DND-41 (cell line): ENCODE measurements at regions not wholly inside any gene's neighbourhood (a gene's known extent, or its start where the extent isn't known, plus 50 kb on each side); places are given as distances from the start of the nearest gene placed in this dataset.
"Not testable (repeated sequence)": the region's sequence is repeated elsewhere in the genome, so short reads cannot be mapped to it uniquely, and the experiment has no call there.

Experiments used
- ATAC-seq: fragments of 200-7000 bp; cut with Tn5 transposase; 3 replicates; pipeline ENCODE4 v1.9.1; 2021; ENCODE audit warnings: low read depth; ENCODE audit not compliant: insufficient read depth
- DNase-seq: peaks from one replicate; pipeline ENCODE4 v3.0.0-alpha.2; 2020
- H2AFZ ChIP-seq: 2 replicates; pipeline ENCODE4 v1.6.0; 2012; ENCODE audit warnings: low read depth, low read length
- H3K27ac ChIP-seq: 2 replicates; pipeline ENCODE4 v1.5.1; 2012; ENCODE audit warnings: low read length, inconsistent platforms
- H3K27me3 ChIP-seq: fragments of 200-600 bp; sonication (generic); 2 replicates; pipeline ENCODE4 v1.6.0; 2012; ENCODE audit warnings: low read length, mild to moderate bottlenecking, inconsistent platforms; ENCODE audit not compliant: insufficient read depth, poor library complexity
- H3K36me3 ChIP-seq: 2 replicates; pipeline ENCODE4 v1.5.1; 2012; ENCODE audit warnings: low read length, inconsistent platforms; ENCODE audit not compliant: insufficient read depth
- H3K4me1 ChIP-seq: 2 replicates; pipeline ENCODE4 v1.5.1; 2012; ENCODE audit warnings: mild to moderate bottlenecking, low read length; ENCODE audit not compliant: insufficient read depth
- H3K4me2 ChIP-seq: 2 replicates; pipeline ENCODE4 v1.6.0; 2012; ENCODE audit warnings: mild to moderate bottlenecking, moderate library complexity, low read length, inconsistent platforms; ENCODE audit not compliant: insufficient read depth
- H3K4me3 ChIP-seq, 2 experiments: fragments of 200-600 bp in 1 of 2; shearing (Covaris generic) in 1 of 2; 2 replicates each; pipeline ENCODE4 v1.5.1; 2012 to 2016; ENCODE audit warnings: inconsistent platforms in 2 of 2, low read length in 2 of 2, mild to moderate bottlenecking in 2 of 2, low read depth in 1 of 2, moderate library complexity in 1 of 2
- H3K79me2 ChIP-seq: 2 replicates; pipeline ENCODE4 v1.6.0; 2012; ENCODE audit warnings: low read length, inconsistent platforms; ENCODE audit not compliant: insufficient read depth
- H3K9ac ChIP-seq: 2 replicates; pipeline ENCODE4 v1.6.0; 2012; ENCODE audit warnings: low read depth, mild to moderate bottlenecking, inconsistent platforms, low read length, moderate library complexity
- H3K9me3 ChIP-seq: 2 replicates; pipeline ENCODE4 v1.5.1; 2012; ENCODE audit warnings: low read length, moderate library complexity, mild to moderate bottlenecking, inconsistent platforms; ENCODE audit not compliant: insufficient read depth, severe bottlenecking
- H4K20me1 ChIP-seq: 2 replicates; pipeline ENCODE4 v1.6.0; 2012; ENCODE audit warnings: low read length; ENCODE audit not compliant: insufficient read depth
- EZH2 ChIP-seq: IDR thresholded peaks from 3 replicates; pipeline ENCODE4 v1.6.1; 2012; ENCODE audit warnings: borderline replicate concordance, low read depth, mild to moderate bottlenecking, moderate library complexity, low read length, inconsistent platforms; ENCODE audit not compliant: severe bottlenecking
- TF ChIP-seq, protein P1 (sequence below): IDR thresholded peaks from 2 replicates; pipeline ENCODE4 v1.5.1; 2012; ENCODE audit warnings: borderline replicate concordance, low read length, moderate library complexity, mild to moderate bottlenecking; ENCODE audit not compliant: poor library complexity, severe bottlenecking; ENCODE audit errors: extremely low read depth

DNA sequence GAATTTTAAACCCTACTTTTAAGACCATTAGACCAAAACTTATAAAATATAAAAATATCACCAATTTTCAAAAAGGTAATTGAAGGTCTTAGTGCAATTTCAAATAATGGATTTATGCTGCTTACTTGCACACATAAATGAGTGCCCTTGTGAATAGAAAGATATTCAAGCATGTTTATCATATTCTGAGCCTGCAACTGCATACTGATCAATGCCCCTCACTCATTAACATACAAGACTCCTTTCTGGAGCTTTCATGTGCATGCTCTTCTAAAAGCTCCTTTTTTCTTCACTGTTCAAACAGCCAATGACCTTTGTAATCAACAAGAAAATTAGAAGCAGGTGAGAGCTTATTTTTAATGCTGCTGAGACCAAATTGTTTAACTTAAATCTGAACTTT, 1139.3 kb downstream of the HACE1 start:
- Histone ChIP-seq H3K27me3 (no peaks in the 10 kb centered on the region), H3K79me2 (no peaks in the 10 kb centered on the region), H3K9ac (no peak overlapping the region), H3K36me3 (no peaks in the 10 kb centered on the region), H2AFZ (no peak overlapping the region), H3K9me3 (no peaks in the 10 kb centered on the region), H3K4me1 (peaks cover 4% of the 10 kb centered on the region; the same call in 1 of the 2 replicates), H3K4me2 (no peak overlapping the region), H3K4me3 (no peak overlapping the region), H4K20me1 (no peaks in the 10 kb centered on the region), H3K27ac (no peak overlapping the region)
- DNase-seq (no peak), ATAC-seq (no peak)
- TF ChIP-seq, protein P1, sequence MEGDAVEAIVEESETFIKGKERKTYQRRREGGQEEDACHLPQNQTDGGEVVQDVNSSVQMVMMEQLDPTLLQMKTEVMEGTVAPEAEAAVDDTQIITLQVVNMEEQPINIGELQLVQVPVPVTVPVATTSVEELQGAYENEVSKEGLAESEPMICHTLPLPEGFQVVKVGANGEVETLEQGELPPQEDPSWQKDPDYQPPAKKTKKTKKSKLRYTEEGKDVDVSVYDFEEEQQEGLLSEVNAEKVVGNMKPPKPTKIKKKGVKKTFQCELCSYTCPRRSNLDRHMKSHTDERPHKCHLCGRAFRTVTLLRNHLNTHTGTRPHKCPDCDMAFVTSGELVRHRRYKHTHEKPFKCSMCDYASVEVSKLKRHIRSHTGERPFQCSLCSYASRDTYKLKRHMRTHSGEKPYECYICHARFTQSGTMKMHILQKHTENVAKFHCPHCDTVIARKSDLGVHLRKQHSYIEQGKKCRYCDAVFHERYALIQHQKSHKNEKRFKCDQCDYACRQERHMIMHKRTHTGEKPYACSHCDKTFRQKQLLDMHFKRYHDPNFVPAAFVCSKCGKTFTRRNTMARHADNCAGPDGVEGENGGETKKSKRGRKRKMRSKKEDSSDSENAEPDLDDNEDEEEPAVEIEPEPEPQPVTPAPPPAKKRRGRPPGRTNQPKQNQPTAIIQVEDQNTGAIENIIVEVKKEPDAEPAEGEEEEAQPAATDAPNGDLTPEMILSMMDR = no peak
- no peak for TF ChIP-seq EZH2

DNA sequence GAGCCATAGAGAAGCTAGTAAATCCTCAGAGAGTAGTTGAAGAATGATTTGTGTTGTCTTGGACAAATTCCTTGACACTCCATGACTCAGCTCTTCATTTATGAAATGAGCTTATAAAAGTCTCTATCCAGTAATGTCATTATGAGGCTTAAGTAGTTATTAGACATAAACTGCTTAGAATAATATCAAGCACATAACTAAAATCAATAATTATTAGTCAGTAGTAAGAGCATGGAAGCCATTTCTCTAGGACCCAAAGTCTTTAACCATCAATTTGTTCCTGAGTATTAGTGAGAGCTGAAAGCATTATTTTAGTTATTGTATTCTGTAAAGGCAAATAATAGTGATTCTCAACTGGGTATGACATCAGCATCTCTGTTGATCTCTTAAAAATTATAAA, 1140.2 kb downstream of the HACE1 start:
- H3K27ac ChIP-seq = no peak overlapping the region

DNA sequence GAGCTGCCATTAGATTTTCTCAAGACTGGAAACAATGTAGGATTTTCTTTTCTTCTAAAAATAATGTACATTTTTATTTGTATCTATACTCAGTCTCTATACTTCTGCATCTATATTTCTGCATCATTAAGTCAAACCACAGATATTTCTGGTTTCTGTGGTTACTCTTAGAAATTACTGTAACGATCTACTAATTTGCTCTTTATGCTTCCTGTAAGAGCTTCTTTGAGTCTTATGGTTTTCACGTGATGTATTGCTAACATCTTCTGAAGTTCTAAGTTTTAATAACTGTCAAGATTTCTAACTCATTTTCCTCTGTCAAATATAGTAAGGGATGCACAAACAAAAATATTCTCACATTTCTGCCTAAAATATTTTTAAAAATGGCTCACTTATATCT, 1144.5 kb downstream of the HACE1 start:
- DNase-seq = no peak
- Histone ChIP-seq H3K4me1 (peaks cover 9% of the 10 kb centered on the region; the same call in 1 of the 2 replicates), H3K9ac (no peak overlapping the region), H3K27me3 (no peaks in the 10 kb centered on the region), H3K27ac (no peak overlapping the region), H3K79me2 (no peaks in the 10 kb centered on the region), H3K36me3 (no peaks in the 10 kb centered on the region), H2AFZ (no peak overlapping the region), H3K9me3 (no peaks in the 10 kb centered on the region), H3K4me2 (no peak overlapping the region), H3K4me3 (no peak overlapping the region), H4K20me1 (no peaks in the 10 kb centered on the region)
- ATAC-seq = no peak; the same call in 1 of the 3 replicates
- no peak for TF ChIP-seq EZH2
- TF ChIP-seq, protein P1 = no peak

More for the DNA sequence above, 1140.2 kb downstream of the HACE1 start:
- no peak for ATAC-seq
- Histone ChIP-seq H3K36me3 (no peaks in the 10 kb centered on the region), H2AFZ (no peak overlapping the region), H3K9me3 (no peaks in the 10 kb centered on the region), H3K4me1 (peaks cover 9% of the 10 kb centered on the region; the same call in 1 of the 2 replicates), H4K20me1 (no peaks in the 10 kb centered on the region), H3K9ac (no peak overlapping the region), H3K27me3 (no peaks in the 10 kb centered on the region), H3K79me2 (no peaks in the 10 kb centered on the region), H3K4me2 (no peak overlapping the region), H3K4me3 (no peak overlapping the region)
- no peak for DNase-seq
- TF ChIP-seq EZH2 = no peak
- TF ChIP-seq, protein P1 = no peak

DNA sequence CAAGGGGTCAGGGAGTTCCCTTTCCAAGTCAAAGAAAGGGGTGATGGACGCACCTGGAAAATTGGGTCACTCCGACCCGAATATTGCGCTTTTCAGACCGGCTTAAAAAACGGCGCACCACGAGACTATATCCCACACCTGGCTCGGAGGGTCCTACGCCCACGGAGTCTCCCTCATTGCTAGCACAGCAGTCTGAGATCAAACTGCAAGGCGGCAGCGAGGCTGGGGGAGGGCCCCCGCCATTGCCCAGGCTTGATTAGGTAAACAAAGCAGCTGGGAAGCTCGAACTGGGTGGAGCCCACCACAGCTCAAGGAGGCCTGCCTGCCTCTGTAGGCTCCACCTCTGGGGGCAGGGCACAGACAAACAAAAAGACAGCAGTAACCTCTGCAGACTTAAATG, 1150.5 kb downstream of the HACE1 start:
- not testable (repeated sequence) for H3K27ac ChIP-seq, H3K36me3 ChIP-seq, H3K9ac ChIP-seq, ATAC-seq, DNase-seq, H4K20me1 ChIP-seq, H3K27me3 ChIP-seq, H2AFZ ChIP-seq, H3K4me2 ChIP-seq, H3K4me3 ChIP-seq, H3K4me1 ChIP-seq, H3K9me3 ChIP-seq, H3K79me2 ChIP-seq
